ENCODE measurements at regions not wholly inside any gene's neighbourhood (a gene's known extent, or its start where the extent isn't known, plus 50 kb on each side); places are given as distances from the start of the nearest gene placed in this dataset.

- DNase-seq: no peak
These were observed 131.7 kb upstream of the PCDH18 start for GRCh38 chr4:137664046-137664387.

GRCh38 chr4:137663251-137664045 is 131.2 kb upstream of the PCDH18 start:
- DNase-seq: no peak

GRCh38 chr4:137661693-137662092 is 129.4 kb upstream of the PCDH18 start:
- no peak for DNase-seq

GRCh38 chr4:137660211-137660610 is 127.9 kb upstream of the PCDH18 start:
- no peak for DNase-seq

GRCh38 chr4:137659431-137659830 is 127.1 kb upstream of the PCDH18 start:
- no peak for DNase-seq

- DNase-seq: no peak
These were observed 124.4 kb upstream of the PCDH18 start for GRCh38 chr4:137656661-137657060.

- DNase-seq: no peak
These were observed 123.0 kb upstream of the PCDH18 start for GRCh38 chr4:137655302-137655701.

GRCh38 chr4:137651128-137651527 is 118.8 kb upstream of the PCDH18 start:
- DNase-seq: no peak

- DNase-seq: no peak
These were observed 117.6 kb upstream of the PCDH18 start for GRCh38 chr4:137649711-137650450.

GRCh38 chr4:137648531-137648930 is 116.2 kb upstream of the PCDH18 start:
- no peak for DNase-seq

GRCh38 chr4:137647375-137647774 is 115.1 kb upstream of the PCDH18 start:
- DNase-seq: no peak

GRCh38 chr4:137644201-137644600 is 111.9 kb upstream of the PCDH18 start:
- DNase-seq: no peak

- no peak for DNase-seq
These were observed 109.2 kb upstream of the PCDH18 start for GRCh38 chr4:137641544-137641943.

GRCh38 chr4:137640838-137641158 is 108.5 kb upstream of the PCDH18 start:
- no peak for DNase-seq

GRCh38 chr4:137640156-137640837 is 108.0 kb upstream of the PCDH18 start:
- DNase-seq: no peak

GRCh38 chr4:137638934-137639333 is 106.6 kb upstream of the PCDH18 start:
- DNase-seq: no peak

GRCh38 chr4:137635601-137636000 is 103.3 kb upstream of the PCDH18 start:
- DNase-seq: no peak

- no peak for DNase-seq
These were observed 102.8 kb upstream of the PCDH18 start for GRCh38 chr4:137635108-137635507.

GRCh38 chr4:137632842-137633241 is 100.5 kb upstream of the PCDH18 start:
- no peak for DNase-seq

- DNase-seq: no peak
These were observed 99.3 kb upstream of the PCDH18 start for GRCh38 chr4:137631605-137632004.

- no peak for DNase-seq
These were observed 98.0 kb upstream of the PCDH18 start for GRCh38 chr4:137630252-137630651.

GRCh38 chr4:137627739-137628460 is 95.6 kb upstream of the PCDH18 start:
- DNase-seq: no peak

Measured in GOT3 (cell line).